CD4-positive, alpha-beta T cell treated with Interleukin-12 subunit alpha and Interleukin-12 subunit beta, for 1 hour (primary cell): ENCODE measurements at regions not wholly inside any gene's neighbourhood (a gene's known extent, or its start where the extent isn't known, plus 50 kb on each side); places are given as distances from the start of the nearest gene placed in this dataset.

Source experiments
- DNase-seq: peaks from one replicate; pipeline ENCODE4 v3.0.0-alpha.2; 2020

DNA sequence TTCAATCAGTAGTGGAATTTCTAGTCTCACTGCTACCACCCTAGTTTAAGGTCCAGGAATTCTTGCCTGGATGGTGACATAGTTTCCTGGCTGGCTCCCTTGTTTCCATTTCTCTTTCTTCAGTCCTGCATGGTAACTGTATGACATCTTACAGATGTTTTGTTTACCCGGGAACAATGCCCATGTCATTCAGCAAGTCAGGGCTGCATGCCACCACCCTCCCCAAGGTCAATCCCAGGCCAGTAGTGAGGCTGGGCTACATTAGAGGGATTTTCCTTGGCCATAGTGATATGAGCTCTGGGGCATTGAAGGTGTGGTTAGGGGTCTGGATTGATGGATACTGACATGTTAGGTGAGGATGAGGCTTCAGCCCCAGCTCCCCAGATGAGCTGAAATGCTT is 114.9 kb upstream of the E2F8 start:
- no peak for DNase-seq

DNA sequence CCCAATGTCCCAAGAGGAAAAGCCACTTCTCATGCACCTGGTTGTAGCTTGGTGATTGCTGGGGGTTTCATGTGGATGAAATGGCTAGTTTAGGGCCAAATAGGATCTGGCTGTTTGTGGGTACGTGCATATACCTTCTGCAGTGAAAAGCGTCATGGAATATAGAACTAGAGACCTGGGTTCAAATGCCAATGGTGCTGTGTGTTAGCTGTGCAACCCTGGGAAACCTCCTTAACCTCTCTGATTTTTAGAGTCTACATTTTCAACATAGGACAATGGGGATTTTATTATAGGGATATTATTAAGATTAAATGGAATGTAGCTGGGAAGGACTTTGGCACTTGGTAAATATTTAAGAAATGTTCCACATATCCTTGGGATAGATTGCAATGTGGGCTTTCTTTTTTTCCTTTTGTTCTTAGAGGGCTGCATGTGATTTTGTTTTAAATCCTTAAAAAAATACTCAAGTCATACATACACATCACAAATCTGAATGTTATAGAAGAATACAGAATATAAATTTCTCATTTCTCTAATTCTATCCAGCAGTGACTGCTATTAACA is 112.6 kb upstream of the E2F8 start:
- DNase-seq, result no peak

DNA sequence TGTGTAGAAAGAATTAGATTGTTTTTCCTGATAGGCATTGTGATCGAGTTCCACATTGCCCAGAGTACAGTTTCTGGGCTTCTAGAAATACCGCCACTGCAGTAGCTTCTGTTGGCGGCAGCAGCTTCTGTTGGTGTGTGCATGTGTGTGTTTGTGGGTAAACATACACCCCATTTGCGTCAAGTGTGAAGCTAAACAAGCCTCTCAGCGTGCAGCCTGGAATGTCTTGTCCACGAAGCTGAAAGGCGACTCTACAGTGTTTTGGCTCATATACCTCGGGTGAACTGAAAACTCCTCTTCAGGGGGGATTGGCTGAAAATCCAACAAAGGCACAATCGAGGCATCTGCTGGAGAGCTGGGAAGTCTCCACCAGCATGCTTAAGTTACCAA is 112.0 kb upstream of the E2F8 start:
- no peak for DNase-seq

DNA sequence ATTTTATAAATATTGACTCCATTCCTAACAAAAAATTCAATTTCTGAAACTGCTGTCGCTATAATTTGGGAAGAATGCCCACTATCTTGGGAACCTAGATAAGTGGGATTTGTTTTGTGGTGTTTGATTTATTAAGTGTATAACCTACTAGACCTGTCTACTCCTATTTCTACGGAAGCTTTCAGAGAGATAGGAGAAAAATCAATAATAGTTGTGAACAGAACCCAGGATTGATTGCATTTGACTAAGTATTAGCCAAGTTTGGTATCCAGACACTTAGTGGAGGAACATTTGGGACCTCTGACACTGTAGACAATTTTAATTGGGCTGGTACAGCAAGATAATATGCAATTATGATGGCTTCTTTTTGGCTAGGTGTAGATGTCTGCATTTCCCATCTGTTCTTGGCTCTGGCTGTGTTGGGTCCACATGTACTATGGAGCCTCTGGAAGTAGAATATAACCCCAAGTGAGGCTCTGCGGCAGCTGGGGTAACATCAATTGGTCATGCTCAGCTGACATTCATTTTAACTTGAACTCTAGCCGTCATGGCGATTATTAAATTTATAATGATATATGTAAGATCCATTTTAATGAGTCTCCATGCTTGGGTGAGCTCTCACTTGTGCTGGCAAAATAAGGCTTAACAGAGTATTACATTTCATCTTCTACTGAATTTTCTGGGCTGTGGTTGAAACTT is 111.5 kb upstream of the E2F8 start:
- DNase-seq, result no peak

DNA sequence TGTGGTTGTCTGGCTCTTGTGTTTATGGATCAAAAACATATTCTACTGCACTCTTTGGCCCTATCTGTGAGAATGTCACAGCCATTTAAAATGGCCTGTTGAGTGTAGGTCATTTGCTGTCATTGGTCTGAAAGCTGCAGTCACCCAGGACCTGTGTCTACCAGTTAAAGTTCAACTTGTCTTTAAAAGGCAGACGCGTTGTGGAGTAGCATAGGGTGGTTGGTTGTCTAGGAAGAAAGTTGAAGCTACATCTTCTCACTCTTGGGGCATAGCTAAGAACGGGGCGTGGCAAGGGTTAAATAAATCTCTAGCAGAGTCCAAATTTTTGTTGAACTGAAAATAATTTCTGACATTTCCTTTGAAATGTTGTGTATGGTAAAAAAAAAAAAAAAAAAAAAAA is 110.7 kb upstream of the E2F8 start:
- DNase-seq, result no peak

DNA sequence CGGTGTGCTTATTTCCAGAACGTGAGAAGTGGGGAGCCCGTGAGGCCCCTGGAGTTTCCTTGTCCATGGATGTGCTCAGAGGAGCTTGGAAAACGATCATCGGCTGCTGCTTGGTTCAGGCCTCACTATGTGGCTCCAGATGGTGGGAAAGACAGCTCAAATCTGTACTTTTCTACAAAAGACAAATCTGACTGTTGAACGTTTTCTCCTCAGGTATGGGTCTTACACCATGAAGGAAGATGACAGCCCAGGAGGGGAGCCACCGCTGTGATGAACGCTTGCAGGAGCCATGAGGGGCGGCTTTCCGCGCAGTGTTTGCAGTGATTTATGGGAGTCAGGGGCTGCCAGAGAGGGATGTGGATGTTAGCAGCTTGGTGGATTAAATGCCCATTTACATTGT is 109.4 kb upstream of the E2F8 start:
- no peak for DNase-seq

DNA sequence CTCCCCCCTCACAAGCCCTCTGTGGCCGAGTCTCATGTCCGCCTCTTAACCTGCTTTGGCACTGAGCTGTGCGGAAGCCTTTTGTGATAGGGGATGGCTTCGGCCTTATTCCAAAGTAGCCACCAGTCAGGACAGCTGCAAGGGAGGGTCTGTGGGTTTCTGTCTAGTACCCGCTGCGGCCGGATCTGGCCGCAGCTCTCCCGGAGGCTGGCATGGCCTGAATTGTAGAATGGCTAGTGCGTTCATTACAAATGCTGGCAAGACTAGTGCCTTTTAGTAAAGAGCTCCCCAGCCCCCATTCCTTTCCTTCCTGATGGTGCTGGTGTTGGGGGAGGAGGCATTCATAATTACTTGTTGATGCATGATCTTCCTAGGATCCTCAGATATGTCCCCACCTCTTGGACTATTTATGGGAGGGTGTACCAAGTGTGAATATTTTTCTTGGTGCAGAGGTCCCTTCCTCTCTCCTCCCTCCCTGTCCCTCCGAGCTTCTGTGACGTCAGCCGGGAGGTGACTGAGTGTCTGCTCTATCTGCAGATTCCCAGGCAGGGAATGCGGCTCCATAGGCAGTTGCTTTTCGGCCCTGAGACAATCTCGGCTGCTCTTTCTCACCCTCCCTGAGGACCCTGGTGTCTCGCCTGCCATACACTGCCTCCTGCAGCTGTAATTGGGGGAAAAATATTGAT is 108.7 kb upstream of the E2F8 start:
- DNase-seq, result no peak

DNA sequence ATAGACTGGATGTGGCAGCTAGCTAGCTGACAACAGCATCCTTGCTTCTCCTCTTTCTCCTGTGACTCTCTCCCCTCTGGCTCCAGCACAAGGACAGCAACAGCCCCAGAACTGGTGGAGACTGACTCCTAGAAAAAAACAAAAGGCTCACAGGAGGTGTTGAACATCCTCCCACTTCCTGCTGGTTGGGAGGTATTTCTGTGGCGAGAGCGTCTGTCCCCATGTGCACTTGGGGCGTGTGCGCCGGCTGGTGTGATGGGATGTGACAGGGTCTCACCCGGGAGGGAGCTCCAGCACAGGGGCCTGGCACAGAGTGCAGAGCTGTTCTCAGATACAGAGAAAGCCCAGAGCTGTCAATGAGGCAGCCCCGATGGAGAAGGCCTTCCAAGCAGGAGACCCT is 107.2 kb upstream of the E2F8 start:
- DNase-seq, result no peak

DNA sequence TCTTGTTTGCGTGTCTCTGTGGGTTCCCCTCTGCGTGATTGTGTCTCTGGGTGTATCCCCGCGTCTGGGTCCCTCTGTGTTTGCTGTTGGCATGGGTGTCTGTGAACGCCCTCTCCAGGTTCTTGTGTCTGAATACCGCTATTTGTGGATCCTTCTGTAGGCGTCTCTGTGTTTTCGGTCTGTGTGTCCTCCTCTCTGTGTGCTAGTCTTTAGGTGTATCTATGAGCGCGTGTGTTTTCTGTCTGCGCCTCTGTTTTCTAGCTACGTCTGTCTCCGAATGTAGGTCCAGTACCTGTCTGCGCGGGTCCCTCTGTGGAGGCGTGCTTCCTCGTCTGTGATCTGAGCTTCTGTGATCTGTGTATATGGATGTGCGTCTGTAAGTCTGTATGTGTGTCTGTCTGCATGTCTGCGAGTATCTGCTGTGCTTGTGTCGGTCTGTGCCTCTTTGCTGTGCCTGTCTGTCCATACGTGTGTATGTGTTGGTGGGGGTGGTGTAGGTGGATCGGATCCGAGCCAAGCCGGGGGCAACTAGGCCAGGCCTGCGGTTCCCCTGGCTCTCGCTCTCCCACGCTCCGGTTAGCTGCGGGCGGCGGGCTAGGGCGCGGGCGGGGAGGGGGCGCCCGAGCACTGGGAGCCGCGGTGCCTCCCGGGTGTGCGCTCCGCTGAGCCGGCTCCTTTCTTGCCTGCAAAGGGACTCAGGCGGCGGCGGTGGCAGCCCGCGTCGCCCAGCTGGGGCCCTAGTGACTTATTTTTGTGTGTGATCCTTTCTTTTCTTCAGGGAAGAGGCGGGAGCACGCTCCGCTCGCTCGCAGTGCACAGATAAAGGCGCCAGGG is 105.3 kb upstream of the E2F8 start:
- no peak for DNase-seq

DNA sequence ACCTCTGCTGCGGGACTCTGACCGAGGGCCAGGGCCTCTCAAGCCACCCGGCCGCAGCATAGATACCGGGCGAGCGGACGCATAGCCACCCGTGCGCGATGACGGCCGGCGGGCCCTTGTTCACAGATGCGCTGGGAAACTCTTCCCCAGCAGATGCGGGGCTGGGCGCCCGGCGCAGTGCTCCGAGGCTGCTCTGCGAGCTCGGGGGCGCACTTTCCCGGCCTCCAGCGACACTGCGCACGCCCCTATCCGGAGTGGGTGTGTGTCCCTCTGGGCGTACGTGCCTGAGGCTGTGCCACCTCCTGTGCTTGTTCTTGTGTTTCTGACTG is 104.7 kb upstream of the E2F8 start:
- no peak for DNase-seq

DNA sequence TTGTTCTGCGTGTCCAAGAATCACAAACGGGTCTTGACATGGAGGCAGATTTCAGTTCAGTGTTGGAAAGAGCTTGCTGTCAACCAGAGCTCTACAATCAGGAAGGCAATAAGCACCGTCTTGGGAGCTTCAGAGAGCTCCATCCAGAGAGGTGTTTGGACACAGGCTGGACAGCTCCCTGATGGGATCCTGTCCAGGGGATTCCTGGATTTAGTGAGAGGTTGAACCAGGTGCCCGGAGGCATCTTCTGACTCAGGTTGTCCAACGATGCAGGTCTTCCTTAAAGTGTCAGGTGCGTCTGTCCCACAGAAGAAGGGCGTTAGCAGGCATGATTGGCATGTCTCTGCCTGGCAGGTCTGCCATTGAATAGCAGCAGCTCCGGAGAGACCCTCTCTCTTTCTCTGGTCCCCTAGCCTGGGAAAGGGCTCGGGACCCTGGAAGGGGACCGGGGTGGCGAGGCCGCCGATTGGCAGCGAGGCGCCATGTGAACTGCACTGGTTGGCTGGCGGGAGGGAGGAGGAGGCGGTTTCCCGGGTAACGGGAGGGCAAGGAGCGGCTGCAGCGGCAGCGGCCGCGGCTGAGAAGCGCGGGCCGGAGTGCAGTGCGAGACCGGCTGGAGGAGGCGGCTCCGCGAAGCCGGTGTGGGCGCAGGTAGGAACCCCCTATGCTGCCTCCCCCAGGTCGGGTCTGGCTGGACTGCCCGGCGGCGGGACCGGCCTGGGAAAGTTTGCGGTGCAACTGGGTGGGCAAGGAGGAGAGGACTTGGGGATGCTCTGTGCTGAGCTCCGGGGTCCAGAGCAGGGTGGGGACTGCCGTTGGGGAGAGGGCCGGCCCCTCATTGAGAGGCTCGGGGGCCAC is 104.1 kb upstream of the E2F8 start:
- no peak for DNase-seq

DNA sequence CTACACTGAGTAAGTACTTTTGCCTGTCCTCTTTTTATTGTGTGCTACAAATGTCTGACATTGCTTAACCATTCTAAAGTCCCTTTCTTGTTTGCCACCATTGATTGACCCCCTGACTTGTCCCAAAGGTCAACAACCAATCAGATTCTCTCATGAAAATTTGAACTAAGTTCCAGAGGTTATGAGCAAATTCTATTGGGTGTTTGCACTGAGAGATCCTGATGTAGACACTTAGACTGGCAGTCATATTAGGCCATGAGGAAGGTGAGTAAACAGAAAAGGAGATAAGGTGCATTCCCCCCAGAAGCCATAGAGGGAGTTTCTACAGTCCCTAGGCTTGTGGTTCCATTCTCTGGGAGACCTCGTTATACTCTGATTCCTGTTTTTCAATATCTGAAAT is 101.3 kb upstream of the E2F8 start:
- no peak for DNase-seq

DNA sequence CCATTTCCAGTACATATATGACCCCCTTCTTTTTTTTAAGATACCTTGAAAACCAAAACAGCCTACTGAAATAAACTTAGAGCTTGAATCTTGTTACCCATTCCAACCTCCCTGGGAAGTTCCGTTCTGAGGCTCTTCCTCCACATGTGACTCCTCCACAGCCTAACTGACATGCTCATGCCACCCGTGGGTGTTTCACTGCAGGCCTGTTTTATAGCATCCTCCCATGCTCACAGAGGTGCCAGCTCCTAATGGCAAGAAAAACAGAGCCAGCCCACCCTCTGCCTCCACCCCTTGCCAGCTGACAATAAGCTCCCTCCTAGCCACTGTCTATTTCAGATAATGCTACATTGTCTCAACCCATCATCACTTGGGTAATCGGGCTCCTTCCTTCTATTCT is 97.6 kb upstream of the E2F8 start:
- no peak for DNase-seq

DNA sequence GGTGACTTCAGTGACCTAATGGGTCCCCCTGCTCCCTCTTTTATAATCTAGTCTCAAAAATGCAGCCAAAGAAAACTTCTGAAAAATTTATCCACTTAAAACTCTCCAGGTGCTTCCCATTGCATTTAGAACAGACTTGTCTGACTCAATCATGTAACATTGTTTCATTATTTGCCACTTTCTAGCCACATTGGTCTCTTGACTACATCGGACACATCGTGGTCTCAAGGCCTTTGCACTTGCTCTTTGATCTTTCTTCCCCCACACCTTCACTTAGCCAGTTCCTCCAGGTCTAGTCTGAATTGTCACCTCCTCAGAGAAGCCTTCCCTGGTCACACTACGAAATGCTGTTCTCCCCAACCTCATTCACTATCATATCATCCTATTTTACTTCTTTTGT is 97.0 kb upstream of the E2F8 start:
- no peak for DNase-seq

DNA sequence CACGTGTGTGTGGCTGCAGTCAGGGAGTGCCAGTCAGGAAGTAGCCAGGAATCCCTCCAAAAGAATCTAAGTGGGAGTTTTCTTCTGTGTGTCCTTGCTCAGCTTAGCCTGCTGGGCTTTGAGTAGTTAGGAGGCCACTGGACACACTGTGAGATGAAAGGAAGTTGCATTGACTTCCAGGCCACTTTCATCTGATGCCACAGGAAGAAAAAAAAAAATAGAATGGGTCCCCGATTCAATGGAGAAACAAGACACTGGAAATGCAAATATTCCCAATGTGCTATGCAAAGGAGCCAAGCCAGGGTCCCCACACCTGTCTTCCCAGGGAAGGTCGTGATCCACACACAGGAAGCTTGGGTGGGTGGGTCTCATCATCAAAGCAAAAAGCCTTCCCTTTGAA is 95.6 kb upstream of the E2F8 start:
- no peak for DNase-seq

DNA sequence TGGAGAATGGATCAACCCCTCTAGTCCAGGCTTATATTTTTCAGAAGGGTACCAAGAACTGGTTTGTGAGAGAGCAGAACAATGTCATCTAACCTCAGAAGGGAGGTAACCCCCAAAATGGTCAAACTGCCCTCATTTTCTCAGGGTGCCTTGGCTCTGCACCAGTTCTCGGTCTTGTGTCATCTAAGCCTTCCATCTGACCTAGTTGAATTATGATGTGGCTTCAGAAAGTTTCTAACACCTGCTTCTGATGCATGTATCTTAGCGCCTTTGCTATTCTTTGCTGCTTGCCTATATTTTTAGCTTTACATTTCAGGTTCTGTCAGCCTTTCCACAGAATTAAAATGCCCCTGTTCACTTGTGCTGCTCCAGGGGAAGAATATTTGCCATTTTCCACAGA is 91.7 kb upstream of the E2F8 start:
- DNase-seq, result no peak

DNA sequence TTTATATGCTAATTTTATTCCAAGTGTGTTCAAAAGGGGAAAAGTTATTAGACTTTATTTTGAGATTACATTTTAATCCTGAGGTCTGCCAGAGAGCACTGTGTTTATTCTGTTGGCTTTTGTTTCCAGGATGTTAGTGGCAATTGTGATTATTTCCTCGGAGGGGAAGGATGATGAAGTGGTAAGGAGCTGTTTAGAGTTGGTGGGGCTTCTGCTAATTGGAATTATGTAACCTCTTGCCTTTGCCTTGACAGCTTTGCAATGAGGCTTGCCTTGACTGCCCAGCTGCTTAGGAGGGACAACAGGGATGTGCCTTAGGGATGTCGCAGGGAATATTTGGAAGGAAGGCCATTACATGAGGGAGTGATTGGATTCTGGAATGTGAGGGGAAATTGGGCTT is 89.7 kb upstream of the E2F8 start:
- DNase-seq, result no peak

DNA sequence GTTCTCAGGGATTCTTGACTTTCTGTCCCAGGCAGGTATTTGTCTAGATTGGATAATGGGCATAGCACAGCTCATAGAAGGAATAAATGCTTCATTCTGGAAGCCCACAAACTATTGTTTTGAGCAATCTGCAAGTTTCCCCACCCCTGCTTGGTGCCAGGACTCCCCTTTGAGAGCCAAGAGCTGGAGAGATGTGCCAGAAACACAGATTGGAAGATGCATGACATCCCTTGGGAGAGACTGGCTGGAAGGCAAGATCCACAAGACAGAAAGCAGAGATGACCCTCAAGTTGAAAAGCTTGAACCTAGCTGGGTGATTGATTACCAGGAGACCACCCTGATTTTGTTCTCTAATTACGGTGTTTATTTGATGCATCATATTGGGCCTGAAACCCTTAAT is 89.2 kb upstream of the E2F8 start:
- DNase-seq, result no peak

DNA sequence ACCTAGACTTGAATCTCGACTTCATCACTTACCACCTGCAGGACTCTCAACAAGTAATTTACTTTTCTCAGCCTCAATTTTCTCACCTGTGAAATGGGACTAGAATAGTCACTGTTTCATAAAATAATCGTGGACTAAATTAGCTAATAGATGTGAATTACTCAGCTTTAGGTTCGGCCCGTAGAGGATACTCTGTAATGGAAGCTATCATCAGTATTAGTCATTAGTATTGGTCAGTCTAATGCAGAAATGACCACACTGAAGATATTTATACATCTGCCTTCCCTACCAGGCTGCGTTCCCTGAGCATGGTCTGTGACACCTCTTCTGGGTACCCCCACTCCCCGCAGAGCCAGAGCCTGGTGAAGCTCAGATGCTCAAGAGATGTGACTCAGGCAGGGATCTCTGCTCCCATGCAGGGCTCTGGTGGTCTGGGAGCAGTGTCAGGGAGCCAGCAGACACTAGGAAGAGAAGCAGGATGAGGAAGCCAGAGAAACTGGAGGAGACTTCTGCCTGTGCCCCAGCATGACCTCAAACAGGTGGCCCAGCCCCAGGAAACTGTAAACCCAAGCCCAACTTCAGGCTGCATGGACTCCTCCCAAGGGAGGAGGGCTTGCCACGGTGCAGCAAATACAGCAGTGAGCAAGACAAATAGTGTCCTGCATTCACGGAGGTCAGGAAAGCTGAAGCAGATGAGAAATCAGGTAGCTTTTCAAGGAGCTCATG is 88.0 kb upstream of the E2F8 start:
- DNase-seq, result no peak

DNA sequence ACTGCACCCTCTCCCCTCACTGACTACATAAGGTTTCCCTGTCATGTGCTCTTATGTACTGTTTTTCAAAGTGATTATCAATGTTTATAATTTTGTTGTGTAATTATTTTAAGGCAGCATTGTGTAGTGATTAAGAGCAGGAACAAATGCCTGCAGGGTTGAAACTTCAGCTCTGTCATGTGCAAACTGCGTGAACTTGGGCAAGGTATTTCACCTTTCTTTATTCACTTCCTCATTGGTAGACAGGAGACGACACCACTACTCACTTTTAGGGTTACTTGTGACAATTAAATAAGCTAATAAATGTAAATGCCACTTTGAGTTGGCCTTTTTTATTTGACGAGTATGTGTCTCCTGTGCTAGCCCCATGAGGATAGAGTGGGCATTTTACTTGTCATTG is 86.5 kb upstream of the E2F8 start:
- DNase-seq, result no peak

DNA sequence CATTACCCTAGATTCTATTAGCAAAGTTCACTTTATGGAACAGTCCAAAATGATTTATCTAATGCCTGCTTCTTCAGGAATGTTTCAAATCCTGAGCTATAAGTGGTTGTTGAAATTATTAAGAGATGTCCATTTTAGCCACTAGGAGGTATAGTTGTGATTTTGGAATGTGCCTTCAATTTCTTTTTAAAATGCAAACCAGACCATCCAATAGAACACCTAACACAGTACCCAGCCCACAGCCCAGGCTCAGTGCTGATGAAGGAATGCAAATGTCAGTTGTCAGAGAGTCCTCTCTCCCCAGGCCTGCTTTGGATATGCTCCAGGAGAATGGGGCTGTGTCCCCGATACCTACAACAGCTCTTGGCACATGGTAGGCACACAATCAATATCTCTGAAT is 85.8 kb upstream of the E2F8 start:
- DNase-seq, result no peak

DNA sequence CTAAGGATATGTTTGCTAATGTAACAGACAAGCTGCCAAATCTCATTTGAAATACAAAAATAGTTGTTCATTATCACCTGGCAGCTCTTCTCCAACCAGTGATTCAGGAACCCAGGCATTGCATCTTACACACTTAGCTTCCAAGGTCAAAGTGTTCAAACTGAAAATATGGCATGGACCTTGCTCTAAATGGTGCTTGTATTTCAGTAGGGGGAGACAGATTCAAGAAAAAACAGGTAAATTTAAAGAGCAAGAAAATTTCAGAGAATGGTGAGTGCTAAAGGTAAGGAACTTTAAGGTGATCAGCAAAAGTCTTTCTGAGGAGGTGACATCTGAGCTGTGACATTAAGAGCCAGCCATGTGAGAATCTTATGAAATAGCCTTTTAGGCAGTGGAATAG is 82.8 kb upstream of the E2F8 start:
- no peak for DNase-seq
